ENCODE measurements at regions not wholly inside any gene's neighbourhood (a gene's known extent, or its start where the extent isn't known, plus 50 kb on each side); places are given as distances from the start of the nearest gene placed in this dataset.
"Not testable (repeated sequence)": the region's sequence is repeated elsewhere in the genome, so short reads cannot be mapped to it uniquely, and the experiment has no call there.

DNA sequence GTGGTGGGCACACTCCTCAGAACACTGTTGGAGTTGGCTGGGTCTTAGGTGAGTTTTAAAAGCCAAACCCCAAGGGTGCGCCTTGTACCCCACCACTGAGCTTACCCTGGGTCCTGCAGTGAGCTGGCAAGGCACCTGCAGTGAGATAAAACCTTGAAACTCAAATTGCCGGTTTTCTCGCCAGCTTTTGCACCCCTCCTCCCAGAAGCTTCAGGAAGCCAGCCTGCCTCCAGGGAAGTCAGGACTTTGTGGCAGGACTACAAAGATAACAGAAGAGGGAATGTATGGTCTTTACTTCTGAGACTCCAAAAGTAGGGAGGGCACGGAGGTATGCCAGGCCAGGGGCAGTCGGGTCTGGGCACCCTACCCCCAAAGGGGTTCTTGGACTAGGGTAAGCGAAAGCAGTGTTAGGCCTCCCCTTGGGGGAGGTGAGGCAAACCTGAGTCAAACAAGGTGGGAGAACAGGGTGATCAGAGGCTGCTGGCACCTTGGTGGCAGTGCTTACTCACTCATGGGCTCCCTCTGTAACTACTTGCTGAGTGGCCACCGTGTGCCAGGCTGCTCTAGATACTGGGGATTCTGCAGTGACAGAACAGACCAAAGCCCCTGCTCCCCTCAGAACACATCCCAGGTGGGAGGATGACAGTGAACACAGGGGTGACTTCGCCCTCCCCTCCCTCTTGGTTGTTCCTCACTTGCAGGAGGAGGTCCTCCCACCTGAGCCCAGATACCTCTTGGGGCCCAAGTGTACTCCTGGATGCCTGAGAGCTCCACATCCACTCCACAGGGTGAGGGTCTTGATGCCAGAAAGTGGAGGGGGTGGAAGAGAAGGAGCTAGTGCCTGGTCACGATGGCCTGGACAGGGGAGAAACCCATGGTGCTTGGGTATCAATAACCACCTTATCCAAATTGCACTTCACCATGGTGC, 69.3 kb upstream of the RGPD5 start:
- H3K27ac ChIP-seq: peak overlapping the region; percentile 99; the same call in 1 of the 2 replicates
- TF ChIP-seq, protein P1, sequence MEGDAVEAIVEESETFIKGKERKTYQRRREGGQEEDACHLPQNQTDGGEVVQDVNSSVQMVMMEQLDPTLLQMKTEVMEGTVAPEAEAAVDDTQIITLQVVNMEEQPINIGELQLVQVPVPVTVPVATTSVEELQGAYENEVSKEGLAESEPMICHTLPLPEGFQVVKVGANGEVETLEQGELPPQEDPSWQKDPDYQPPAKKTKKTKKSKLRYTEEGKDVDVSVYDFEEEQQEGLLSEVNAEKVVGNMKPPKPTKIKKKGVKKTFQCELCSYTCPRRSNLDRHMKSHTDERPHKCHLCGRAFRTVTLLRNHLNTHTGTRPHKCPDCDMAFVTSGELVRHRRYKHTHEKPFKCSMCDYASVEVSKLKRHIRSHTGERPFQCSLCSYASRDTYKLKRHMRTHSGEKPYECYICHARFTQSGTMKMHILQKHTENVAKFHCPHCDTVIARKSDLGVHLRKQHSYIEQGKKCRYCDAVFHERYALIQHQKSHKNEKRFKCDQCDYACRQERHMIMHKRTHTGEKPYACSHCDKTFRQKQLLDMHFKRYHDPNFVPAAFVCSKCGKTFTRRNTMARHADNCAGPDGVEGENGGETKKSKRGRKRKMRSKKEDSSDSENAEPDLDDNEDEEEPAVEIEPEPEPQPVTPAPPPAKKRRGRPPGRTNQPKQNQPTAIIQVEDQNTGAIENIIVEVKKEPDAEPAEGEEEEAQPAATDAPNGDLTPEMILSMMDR (conservative IDR thresholded peaks at IDR 0.05): no peak

DNA sequence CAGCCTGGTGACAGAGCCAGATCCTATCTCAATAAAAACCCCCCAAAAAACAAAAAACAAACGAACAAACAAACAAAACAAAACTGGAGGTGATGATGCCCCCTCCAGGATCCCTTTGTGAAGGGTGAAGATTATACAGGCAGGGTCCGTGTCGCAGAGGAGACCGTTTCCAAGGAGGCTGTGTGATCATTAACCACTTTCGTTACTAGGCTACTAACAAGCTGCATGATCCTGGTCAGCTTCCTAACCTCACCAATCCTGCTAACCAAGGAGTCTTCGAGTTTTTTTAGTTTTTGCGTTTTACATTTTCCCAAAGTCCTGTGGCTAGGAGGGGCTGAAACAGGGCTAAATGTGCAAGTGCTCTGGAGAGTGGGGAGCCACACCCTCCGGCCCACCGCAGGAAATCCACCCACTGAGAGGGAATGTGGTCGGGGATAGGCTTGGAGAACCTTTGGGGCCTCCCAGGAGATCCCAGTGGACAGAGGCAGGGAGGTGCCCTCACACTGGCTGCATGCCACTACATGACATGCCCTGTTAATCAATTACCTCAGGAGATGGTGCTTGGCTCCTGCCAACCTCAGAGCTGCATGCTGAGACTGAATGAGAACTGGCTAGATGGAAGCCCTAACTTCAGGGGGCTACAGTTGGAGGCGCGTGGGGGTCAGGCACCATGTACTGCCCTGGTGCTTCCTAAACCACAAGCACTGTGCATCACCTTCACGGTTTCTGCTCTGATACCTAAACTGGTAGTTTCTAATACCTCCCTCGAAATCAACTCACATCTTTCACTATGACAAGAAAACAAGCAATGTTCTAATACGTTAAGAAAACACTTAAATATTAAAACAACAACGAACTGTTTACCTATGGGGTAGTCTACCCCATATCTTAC, 67.5 kb upstream of the RGPD5 start:
- peak overlapping the region; percentile 21; the same call in 1 of the 2 replicates for H3K27ac ChIP-seq
- TF ChIP-seq, protein P1 (conservative IDR thresholded peaks at IDR 0.05): no peak

DNA sequence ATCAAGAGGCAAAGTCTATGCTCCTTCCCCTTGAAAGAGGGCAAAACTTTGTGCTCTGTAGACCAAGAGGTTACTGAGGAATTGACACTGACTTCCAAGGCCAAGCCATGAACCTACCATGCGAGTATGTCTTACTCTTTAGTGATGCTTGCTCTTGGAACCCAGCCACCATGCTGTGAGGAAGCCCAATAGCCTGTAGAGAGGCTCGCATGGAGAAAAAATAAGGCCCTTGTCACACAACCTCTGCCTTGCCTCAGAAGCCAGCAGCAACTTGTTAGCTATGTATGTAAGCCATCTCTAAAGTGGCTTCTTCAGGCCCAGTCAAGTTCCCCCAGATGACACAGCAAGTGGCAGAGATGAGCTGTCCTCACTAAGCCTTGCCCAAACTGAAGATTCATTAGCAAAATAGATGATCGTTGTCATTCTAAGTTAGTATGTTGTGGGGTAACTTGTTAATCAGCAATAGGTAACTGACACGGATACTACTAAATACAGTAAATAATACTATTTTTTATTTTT, 66.1 kb upstream of the RGPD5 start:
- TF ChIP-seq, protein P1 (conservative IDR thresholded peaks at IDR 0.05): no peak
- H3K27ac ChIP-seq: no peak overlapping the region

DNA sequence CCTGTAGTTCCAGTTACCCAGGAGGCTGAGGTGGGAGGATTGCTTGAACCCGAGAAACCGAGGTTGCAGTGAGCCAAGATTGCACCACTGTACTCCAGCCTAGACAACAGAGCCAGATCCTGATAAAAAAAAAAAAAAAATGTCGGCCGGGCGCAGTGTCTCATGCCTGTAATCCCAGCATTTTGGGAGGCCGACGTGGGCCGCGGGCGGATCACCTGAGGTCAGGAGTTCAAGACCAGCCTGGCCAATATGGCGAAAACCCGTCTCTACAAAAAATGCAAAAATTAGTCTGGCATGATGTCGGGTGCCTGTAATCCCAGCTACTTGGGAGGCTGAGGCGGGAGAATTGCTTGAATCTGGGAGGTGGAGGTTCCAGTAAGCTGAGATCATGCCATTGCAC, 60.4 kb upstream of the RGPD5 start:
- H3K27ac ChIP-seq: not testable (repeated sequence)

DNA sequence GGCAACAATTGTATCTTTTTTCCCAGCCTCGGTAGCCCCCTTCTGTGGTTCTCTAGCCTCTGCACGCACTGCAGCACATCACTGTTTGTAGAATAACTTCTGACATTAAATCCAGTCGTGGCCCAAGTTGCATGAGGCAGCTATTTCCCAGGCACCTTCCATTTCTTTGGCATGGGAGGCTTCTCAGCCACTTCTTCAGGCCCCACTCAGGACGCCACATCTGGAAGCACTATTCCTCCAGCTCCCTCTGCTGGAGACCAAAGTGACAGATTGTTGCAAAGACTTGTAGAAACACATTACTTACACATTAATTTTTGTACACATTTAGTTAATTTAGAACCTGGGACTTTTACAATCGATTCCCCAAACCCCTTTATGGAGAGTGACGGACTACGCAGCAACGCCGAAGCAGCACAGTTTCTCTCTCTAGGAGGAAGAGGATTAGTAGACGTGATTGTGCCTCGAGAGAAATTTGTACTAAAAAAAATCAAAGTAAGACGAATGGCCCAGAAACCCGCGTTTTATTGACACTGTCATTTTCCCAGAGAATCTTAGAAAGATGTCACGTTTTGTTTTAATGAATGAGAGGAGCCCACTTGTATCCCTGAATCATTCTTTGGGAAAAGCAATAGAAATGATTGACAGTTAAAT, 57.8 kb upstream of the RGPD5 start:
- TF ChIP-seq, protein P1 (conservative IDR thresholded peaks at IDR 0.05): peak; percentile 87
- H3K27ac ChIP-seq: no peak overlapping the region

Measured in VCaP (cell line).